CD4-positive, alpha-beta T cell (primary cell): ENCODE measurements at regions not wholly inside any gene's neighbourhood (a gene's known extent, or its start where the extent isn't known, plus 50 kb on each side); places are given as distances from the start of the nearest gene placed in this dataset.

ENCODE experiments used
- ATAC-seq: fragments of 200-7000 bp; cut with Tn5 transposase; one replicate; pipeline ENCODE4 v1.10.0; 2022; ENCODE audit warnings: mild to moderate bottlenecking; ENCODE audit not compliant: poor library complexity
- CTCF ChIA-PET: fragments of 350-600 bp; sonication (Branson Sonifier 250); formaldehyde crosslinking; loops from one replicate; lab custom pipeline; 2021; ENCODE audit warnings: antibody characterized with exemption, inconsistent platforms; lab: Charles Lee
- POLR2A ChIA-PET: fragments of 350-600 bp; sonication (Branson Sonifier 250); formaldehyde crosslinking; loops from one replicate; lab custom pipeline; 2021; ENCODE audit warnings: antibody characterized with exemption, inconsistent platforms; lab: Charles Lee
- DNase-seq, 14 experiments: peaks; one replicate each; pipeline ENCODE4 v3.0.0-alpha.2; 2013 to 2020; ENCODE audit warnings: mixed read lengths in 2 of 14
- H3K27ac ChIP-seq, 2 donors: one replicate each; pipeline versions ENCODE4 v1.5.1 to v1.7.0; 2013; ENCODE audit warnings: low read length in 2 of 2, low read depth in 1 of 2, mild to moderate bottlenecking in 1 of 2
- H3K27me3 ChIP-seq, 2 experiments: 1 replicate in 1 of 2; 2 replicates in 1 of 2; pipeline versions ENCODE4 v1.6.1 to v1.7.0; 2013; ENCODE audit warnings: low read length in 2 of 2, control low read depth in 1 of 2, mild to moderate bottlenecking in 1 of 2, moderate library complexity in 1 of 2; ENCODE audit not compliant: insufficient read depth in 2 of 2, control insufficient read depth in 1 of 2
- H3K36me3 ChIP-seq: one replicate; pipeline ENCODE4 v1.6.1; 2013; ENCODE audit warnings: low read length, control low read depth; ENCODE audit not compliant: insufficient read depth
- H3K4me1 ChIP-seq: one replicate; pipeline ENCODE4 v1.6.1; 2013; ENCODE audit warnings: low read length, control low read depth; ENCODE audit not compliant: insufficient read depth
- H3K4me3 ChIP-seq: one replicate; pipeline ENCODE4 v1.5.1; 2013; ENCODE audit warnings: mild to moderate bottlenecking, low read length, moderate library complexity
- H3K9me3 ChIP-seq, 2 experiments: 1 replicate in 1 of 2; 2 replicates in 1 of 2; pipeline versions ENCODE4 v1.6.1 to v1.7.0; 2013; ENCODE audit warnings: low read length in 2 of 2, mild to moderate bottlenecking in 2 of 2, control low read depth in 1 of 2, moderate library complexity in 1 of 2; ENCODE audit not compliant: control insufficient read depth in 1 of 2, insufficient read depth in 1 of 2
- H3K27ac Mint-ChIP-seq: one replicate; pipeline ENCODE4 v1.8.0; 2020; ENCODE audit warnings: mixed read lengths
- H3K27me3 Mint-ChIP-seq: one replicate; pipeline ENCODE4 v1.8.0; 2021; ENCODE audit warnings: mixed read lengths
- H3K36me3 Mint-ChIP-seq: one replicate; pipeline ENCODE4 v1.8.0; 2021; ENCODE audit warnings: low read depth, mixed read lengths
- H3K4me1 Mint-ChIP-seq: one replicate; pipeline ENCODE4 v1.8.0; 2021; ENCODE audit warnings: low read depth, mixed read lengths
- H3K4me3 Mint-ChIP-seq: one replicate; pipeline ENCODE4 v1.8.0; 2020; ENCODE audit warnings: mild to moderate bottlenecking, mixed read lengths
- H3K9me3 Mint-ChIP-seq: one replicate; pipeline ENCODE4 v1.8.0; 2020; ENCODE audit warnings: mixed read lengths
- CTCF ChIP-seq: fragments of 200-600 bp; IDR thresholded peaks from one replicate; pipeline ENCODE4 v1.8.0; 2022; ENCODE audit warnings: antibody characterized with exemption, mild to moderate bottlenecking
- intact Hi-C, 2 experiments: fragments of 100-400 bp; cut with DNase I in 1 of 2; cut with micrococcal nuclease in 1 of 2; formaldehyde crosslinking; loops; one replicate each; pipeline versions ENCODE4 v1.15.1 to v1.9.0; 2023 to 2025; cut with DNase I, micrococcal nuclease

- Mint-ChIP-seq H3K4me1 (no peaks in the 10 kb centered on the region), H3K27me3 (peaks cover 19% of the 10 kb centered on the region), H3K36me3 (no peaks in the 10 kb centered on the region), H3K4me3 (no peak overlapping the region), H3K27ac (no peak overlapping the region), H3K9me3 (no peaks in the 10 kb centered on the region)
- H3K4me3 ChIP-seq, result no peak overlapping the region
- no peaks in the 10 kb centered on the region for H3K36me3 ChIP-seq
- intact Hi-C loops, result no loop called here
- CTCF ChIA-PET, result no interaction called here
- POLR2A ChIA-PET, result no interaction called here
- no peak for ATAC-seq
- DNase-seq, result no peak
- peaks cover 4 to 5% of the 10 kb centered on the region in 2 experiments for H3K27me3 ChIP-seq
- no peak for TF ChIP-seq CTCF
- H3K4me1 ChIP-seq, result no peaks in the 10 kb centered on the region
- H3K9me3 ChIP-seq, result no peaks in the 10 kb centered on the region
- H3K27ac ChIP-seq, result no peak overlapping the region
These were observed 203.5 kb downstream of the ERCC6L2 start for GRCh38 chr9:96078897-96079490.

- H3K27me3 ChIP-seq, result peaks cover 0 to 4% of the 10 kb centered on the region in 2 experiments
- ChIA-PET POLR2A (no interaction called here), CTCF (no interaction called here)
- no peaks in the 10 kb centered on the region for H3K9me3 ChIP-seq
- ATAC-seq (no peak), DNase-seq (no peak)
- no peaks in the 10 kb centered on the region for H3K9me3 Mint-ChIP-seq
- no peaks in the 10 kb centered on the region for H3K36me3 Mint-ChIP-seq
- H3K4me1 ChIP-seq, result no peaks in the 10 kb centered on the region
- H3K4me1 Mint-ChIP-seq, result no peaks in the 10 kb centered on the region
- peaks cover 7% of the 10 kb centered on the region for H3K27me3 Mint-ChIP-seq
- no peak overlapping the region for H3K27ac ChIP-seq
- H3K4me3 Mint-ChIP-seq, result no peak overlapping the region
- no peaks in the 10 kb centered on the region for H3K36me3 ChIP-seq
- no peak for TF ChIP-seq CTCF
- H3K4me3 ChIP-seq, result no peak overlapping the region
- H3K27ac Mint-ChIP-seq, result no peak overlapping the region
- intact Hi-C loops, result no loop called here
These were observed 200.3 kb downstream of the ERCC6L2 start for GRCh38 chr9:96075757-96076156.

- POLR2A ChIA-PET, result no interaction called here
- Histone ChIP-seq H3K9me3 (no peaks in the 10 kb centered on the region), H3K36me3 (no peaks in the 10 kb centered on the region), H3K4me3 (no peak overlapping the region), H3K27ac (no peak overlapping the region), H3K27me3 (peaks cover 0 to 1% of the 10 kb centered on the region in 2 experiments), H3K4me1 (no peaks in the 10 kb centered on the region)
- H3K9me3 Mint-ChIP-seq, result no peaks in the 10 kb centered on the region
- ATAC-seq (no peak), DNase-seq (no peak)
- peaks cover 7% of the 10 kb centered on the region for H3K27me3 Mint-ChIP-seq
- no peak for TF ChIP-seq CTCF
- intact Hi-C loops, result no loop called here
- H3K4me3 Mint-ChIP-seq, result no peak overlapping the region
- CTCF ChIA-PET, result no interaction called here
- H3K4me1 Mint-ChIP-seq, result no peaks in the 10 kb centered on the region
- no peak overlapping the region for H3K27ac Mint-ChIP-seq
- no peaks in the 10 kb centered on the region for H3K36me3 Mint-ChIP-seq
These were observed 199.6 kb downstream of the ERCC6L2 start for GRCh38 chr9:96075111-96075510.
